ENCODE measurements at regions not wholly inside any gene's neighbourhood (a gene's known extent, or its start where the extent isn't known, plus 50 kb on each side); places are given as distances from the start of the nearest gene placed in this dataset.

GRCh38 chr16:74033441-74033995 lies 263.1 kb upstream of the PSMD7 start (continued):
- TF ChIP-seq ZNF114 (CRISPR knock-in tag; IDR thresholded peaks at IDR 0.05) (no peak), CREB1 (CRISPR knock-in tag; IDR thresholded peaks at IDR 0.05; ENCODE audit: low read depth) (no peak), STAT1 (IDR thresholded peaks at IDR 0.05; ENCODE audit: unreplicated experiment) (no peak), JUNB (IDR thresholded peaks at IDR 0.05; ENCODE audit: unreplicated experiment) (no peak), NANOG (IDR thresholded peaks at IDR 0.05; ENCODE audit: borderline replicate concordance) (no peak), ZNF331 (CRISPR knock-in tag; IDR thresholded peaks at IDR 0.05; ENCODE audit: low read depth) (no peak), EZH2 (IDR thresholded peaks at IDR 0.05; ENCODE audit: low read depth, unreplicated experiment) (no peak), REST (IDR thresholded peaks at IDR 0.05; ENCODE audit: unreplicated experiment) (no peak), POLR2AphosphoS5 (IDR thresholded peaks at IDR 0.05; ENCODE audit: low read depth) (no peak), EZH2phosphoT487 (IDR thresholded peaks at IDR 0.05; ENCODE audit: unreplicated experiment) (no peak)

DNA sequence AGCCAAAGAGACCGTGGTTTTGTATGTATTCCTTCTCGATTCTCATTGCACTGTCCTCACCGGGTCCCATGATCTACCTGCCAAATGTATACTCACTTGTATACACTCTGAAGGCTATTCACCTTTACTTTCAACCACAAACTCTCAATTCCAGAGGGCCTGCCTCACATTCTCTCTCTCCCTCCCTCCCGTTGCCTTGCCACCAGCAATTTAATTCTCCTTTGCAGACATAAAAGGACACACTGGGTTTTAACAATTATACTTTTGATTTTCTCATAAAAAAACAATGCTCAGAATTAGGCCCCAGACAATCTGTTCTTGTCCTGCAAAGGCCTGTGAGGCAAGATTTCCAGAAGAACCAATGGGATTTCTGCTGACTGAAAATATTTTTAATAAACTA lies 265.1 kb upstream of the PSMD7 start:
- Histone ChIP-seq H4K20me1 (replicated peaks; ENCODE audit: insufficient read depth) (no peaks in the 10 kb centered on the region), H3K79me2 (replicated peaks; ENCODE audit: insufficient read depth) (no peaks in the 10 kb centered on the region), H3K4me2 (peak overlapping the region; percentile 64; the same call in 1 of the 2 replicates), H3K27ac (ENCODE audit: low read depth) (peak overlapping the region; percentile 78; the same call in 1 of the 2 replicates), H3K27me3 (ENCODE audit: insufficient read depth) (no peaks in the 10 kb centered on the region), H3K4me3 (no peak overlapping the region; the same call in 1 of the 2 replicates), H3K4me1 (ENCODE audit: insufficient read depth) (peaks cover 88% of the 10 kb centered on the region), H3F3A (replicated peaks; ENCODE audit: low read depth) (no peaks in the 10 kb centered on the region), H2AFZ (no peak overlapping the region), H3K36me3 (ENCODE audit: insufficient read depth) (no peaks in the 10 kb centered on the region), H3K9me2 (ENCODE audit: insufficient read depth) (no peaks in the 10 kb centered on the region)
- Mint-ChIP-seq H3K4me3 (no peak overlapping the region), H3K9me3 (no peaks in the 10 kb centered on the region), H3K27ac (peak overlapping the region; percentile 41; the same call in 1 of the 2 replicates), H3K27me3 (ENCODE audit: insufficient read depth, low read depth, poor library complexity) (peaks cover 3% of the 10 kb centered on the region), H3K36me3 (ENCODE audit: low read depth) (no peaks in the 10 kb centered on the region), H3K4me1 (peaks cover 90% of the 10 kb centered on the region)
- TF ChIP-seq REST (IDR thresholded peaks at IDR 0.05; ENCODE audit: unreplicated experiment) (no peak), STAT1 (IDR thresholded peaks at IDR 0.05; ENCODE audit: unreplicated experiment) (no peak), ZNF114 (CRISPR knock-in tag; IDR thresholded peaks at IDR 0.05) (no peak), NANOG (IDR thresholded peaks at IDR 0.05; ENCODE audit: borderline replicate concordance) (no peak)
- TF ChIP-seq, protein P1, sequence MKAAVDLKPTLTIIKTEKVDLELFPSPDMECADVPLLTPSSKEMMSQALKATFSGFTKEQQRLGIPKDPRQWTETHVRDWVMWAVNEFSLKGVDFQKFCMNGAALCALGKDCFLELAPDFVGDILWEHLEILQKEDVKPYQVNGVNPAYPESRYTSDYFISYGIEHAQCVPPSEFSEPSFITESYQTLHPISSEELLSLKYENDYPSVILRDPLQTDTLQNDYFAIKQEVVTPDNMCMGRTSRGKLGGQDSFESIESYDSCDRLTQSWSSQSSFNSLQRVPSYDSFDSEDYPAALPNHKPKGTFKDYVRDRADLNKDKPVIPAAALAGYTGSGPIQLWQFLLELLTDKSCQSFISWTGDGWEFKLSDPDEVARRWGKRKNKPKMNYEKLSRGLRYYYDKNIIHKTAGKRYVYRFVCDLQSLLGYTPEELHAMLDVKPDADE (IDR thresholded peaks at IDR 0.05), result no peak
- ATAC-seq (no peak), DNase-seq (ENCODE audit: low spot score) (no peak)
